Smooth muscle cell (in vitro differentiated cells): ENCODE measurements at regions not wholly inside any gene's neighbourhood (a gene's known extent, or its start where the extent isn't known, plus 50 kb on each side); places are given as distances from the start of the nearest gene placed in this dataset.
"Not testable (repeated sequence)": the region's sequence is repeated elsewhere in the genome, so short reads cannot be mapped to it uniquely, and the experiment has no call there.

ENCODE experiments used
- DNase-seq: peaks from one replicate; lab custom pipeline; 2025; ENCODE audit not compliant: unreplicated experiment; lab: John Stamatoyannopoulos, UW
- H2AFZ ChIP-seq: fragments of 200-600 bp; sonication (generic); 2 replicates; pipeline ENCODE4 v1.6.0; 2016; ENCODE audit warnings: antibody characterized with exemption, low read depth, mild to moderate bottlenecking
- H3F3A ChIP-seq: fragments of 200-600 bp; sonication (generic); 2 replicates; pipeline ENCODE4 v1.6.0; 2017; ENCODE audit warnings: antibody characterized with exemption, low read depth
- H3K27ac ChIP-seq: fragments of 200-600 bp; sonication (generic); 2 replicates; pipeline ENCODE4 v1.5.1; 2016; ENCODE audit warnings: low read depth, mild to moderate bottlenecking
- H3K27me3 ChIP-seq: fragments of 200-600 bp; sonication (generic); 2 replicates; pipeline ENCODE4 v1.6.1; 2016; ENCODE audit warnings: low read depth, mild to moderate bottlenecking
- H3K36me3 ChIP-seq: fragments of 200-600 bp; sonication (generic); 2 replicates; pipeline ENCODE4 v1.5.1; 2016; ENCODE audit warnings: low read depth
- H3K4me1 ChIP-seq: fragments of 200-600 bp; sonication (generic); 2 replicates; pipeline ENCODE4 v1.5.1; 2016; ENCODE audit warnings: low read depth
- H3K4me2 ChIP-seq: fragments of 200-600 bp; sonication (generic); 2 replicates; pipeline ENCODE4 v1.6.0; 2016; ENCODE audit warnings: mild to moderate bottlenecking
- H3K4me3 ChIP-seq: fragments of 200-600 bp; sonication (generic); 2 replicates; pipeline ENCODE4 v1.5.1; 2016; ENCODE audit warnings: mild to moderate bottlenecking
- H3K79me2 ChIP-seq: fragments of 200-600 bp; sonication (generic); 2 replicates; pipeline ENCODE4 v1.6.0; 2016; ENCODE audit warnings: low read depth, mild to moderate bottlenecking
- H3K9ac ChIP-seq: fragments of 200-600 bp; sonication (generic); 2 replicates; pipeline ENCODE4 v1.6.0; 2016; ENCODE audit warnings: low read depth
- H3K9me3 ChIP-seq: fragments of 200-600 bp; sonication (generic); replicated peaks from 2 replicates; pipeline ENCODE4 v1.5.1; 2016; ENCODE audit warnings: low read depth
- H4K20me1 ChIP-seq: fragments of 200-600 bp; sonication (generic); 2 replicates; pipeline ENCODE4 v1.6.0; 2016; ENCODE audit warnings: low read depth
- WGBS: methylation state at CpG from one replicate; pipeline ENCODE4 v1.1.7; 2016; ENCODE audit warnings: low lambda C conversion rate; 5-methylcytosine and 5-hydroxymethylcytosine counted together
- TF ChIP-seq, protein P1 (sequence below): fragments of 200-600 bp; sonication (generic); IDR thresholded peaks from 2 replicates; pipeline ENCODE4 v1.5.1; 2017; ENCODE audit warnings: borderline replicate concordance, mild to moderate bottlenecking, antibody characterized with exemption; ENCODE audit not compliant: insufficient read depth, poor library complexity, severe bottlenecking

DNA sequence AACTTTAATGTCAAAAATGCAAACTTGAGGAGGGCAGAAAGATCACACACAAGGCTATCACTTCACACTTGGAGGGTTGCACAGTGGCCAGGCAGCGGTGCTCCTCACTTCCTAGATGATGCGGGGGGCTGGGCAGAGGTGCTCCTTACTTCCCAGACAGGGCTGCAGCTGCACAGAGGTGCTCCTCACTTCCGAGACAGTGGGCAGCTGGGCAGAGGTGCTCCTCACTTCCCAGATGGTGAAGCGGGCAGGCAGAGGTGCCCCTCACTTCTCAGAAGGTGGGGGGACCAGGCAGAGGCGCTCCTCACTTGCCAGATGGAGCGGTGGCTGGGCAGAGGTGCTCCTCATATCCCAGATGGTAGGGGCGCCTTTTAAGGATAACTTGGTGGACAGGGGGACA, 423.2 kb upstream of the RORB start:
- no peak overlapping the region for H3K27ac ChIP-seq
- no peak for DNase-seq
- H3K9ac ChIP-seq, result no peak overlapping the region
- H3K4me3 ChIP-seq, result no peak overlapping the region
- no peaks in the 10 kb centered on the region for H3K36me3 ChIP-seq
- no peak overlapping the region for H2AFZ ChIP-seq
- 93% methylated on average over 7 of the region's 7 CpGs for WGBS
- no peaks in the 10 kb centered on the region for H3K27me3 ChIP-seq
- peaks cover 1% of the 10 kb centered on the region for H3K4me1 ChIP-seq
- no peak overlapping the region for H3K4me2 ChIP-seq
- no peaks in the 10 kb centered on the region for H3K79me2 ChIP-seq
- TF ChIP-seq, protein P1, sequence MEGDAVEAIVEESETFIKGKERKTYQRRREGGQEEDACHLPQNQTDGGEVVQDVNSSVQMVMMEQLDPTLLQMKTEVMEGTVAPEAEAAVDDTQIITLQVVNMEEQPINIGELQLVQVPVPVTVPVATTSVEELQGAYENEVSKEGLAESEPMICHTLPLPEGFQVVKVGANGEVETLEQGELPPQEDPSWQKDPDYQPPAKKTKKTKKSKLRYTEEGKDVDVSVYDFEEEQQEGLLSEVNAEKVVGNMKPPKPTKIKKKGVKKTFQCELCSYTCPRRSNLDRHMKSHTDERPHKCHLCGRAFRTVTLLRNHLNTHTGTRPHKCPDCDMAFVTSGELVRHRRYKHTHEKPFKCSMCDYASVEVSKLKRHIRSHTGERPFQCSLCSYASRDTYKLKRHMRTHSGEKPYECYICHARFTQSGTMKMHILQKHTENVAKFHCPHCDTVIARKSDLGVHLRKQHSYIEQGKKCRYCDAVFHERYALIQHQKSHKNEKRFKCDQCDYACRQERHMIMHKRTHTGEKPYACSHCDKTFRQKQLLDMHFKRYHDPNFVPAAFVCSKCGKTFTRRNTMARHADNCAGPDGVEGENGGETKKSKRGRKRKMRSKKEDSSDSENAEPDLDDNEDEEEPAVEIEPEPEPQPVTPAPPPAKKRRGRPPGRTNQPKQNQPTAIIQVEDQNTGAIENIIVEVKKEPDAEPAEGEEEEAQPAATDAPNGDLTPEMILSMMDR, result no peak
- H4K20me1 ChIP-seq, result no peaks in the 10 kb centered on the region
- H3F3A ChIP-seq, result no peaks in the 10 kb centered on the region
- no peaks in the 10 kb centered on the region for H3K9me3 ChIP-seq

DNA sequence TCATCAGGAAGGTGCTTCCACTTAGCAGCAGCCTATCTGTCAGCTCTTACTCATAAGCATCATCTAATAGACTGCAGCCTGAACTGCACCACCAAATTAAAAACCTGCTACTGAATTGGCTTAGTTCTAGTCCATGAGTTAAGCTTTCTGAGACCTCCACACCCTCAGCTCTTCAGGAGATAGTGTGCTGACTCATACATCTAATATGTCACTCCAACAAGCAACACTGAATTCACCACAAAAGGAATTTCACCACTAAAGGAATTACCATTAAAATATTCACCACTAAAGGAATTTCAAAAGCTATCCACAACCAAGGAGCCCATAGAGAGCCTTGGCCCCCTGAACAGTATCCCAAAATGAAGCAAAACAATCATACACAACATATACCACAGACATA, 418.5 kb upstream of the RORB start:
- Histone ChIP-seq H3K27me3 (no peaks in the 10 kb centered on the region), H3K36me3 (no peaks in the 10 kb centered on the region), H3K9me3 (no peaks in the 10 kb centered on the region), H3K9ac (no peak overlapping the region), H4K20me1 (no peaks in the 10 kb centered on the region), H3K4me1 (peaks cover 9% of the 10 kb centered on the region), H2AFZ (no peak overlapping the region), H3K27ac (peak overlapping the region; percentile 48), H3K4me3 (no peak overlapping the region), H3F3A (no peaks in the 10 kb centered on the region), H3K79me2 (no peaks in the 10 kb centered on the region), H3K4me2 (peak overlapping the region; percentile 32)
- TF ChIP-seq, protein P1, result no peak
- no peak for DNase-seq

DNA sequence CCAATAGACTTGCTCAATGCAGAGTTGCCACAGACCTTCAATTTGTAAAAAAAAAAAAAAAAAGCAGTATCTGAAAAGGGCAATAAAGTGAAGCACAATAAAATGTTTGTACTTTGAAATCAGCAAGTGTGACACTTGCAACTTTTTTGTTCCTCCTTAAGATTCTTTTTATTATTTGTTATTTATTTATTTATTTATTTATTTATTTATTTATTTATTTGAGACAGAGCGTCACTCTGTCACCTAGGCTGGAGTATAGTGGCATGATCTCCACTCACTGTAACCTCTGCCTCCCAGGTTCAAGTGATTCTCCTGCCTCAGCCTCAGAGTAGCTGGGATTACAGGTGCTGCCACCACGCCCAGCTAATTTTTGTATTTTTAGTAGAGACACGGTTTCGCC, 416.5 kb upstream of the RORB start:
- not testable (repeated sequence) for H3F3A ChIP-seq, H4K20me1 ChIP-seq, H3K36me3 ChIP-seq, H3K4me3 ChIP-seq, H3K27ac ChIP-seq, H3K79me2 ChIP-seq, H2AFZ ChIP-seq, H3K4me2 ChIP-seq, DNase-seq, H3K9ac ChIP-seq, H3K27me3 ChIP-seq, H3K9me3 ChIP-seq
- WGBS, result 98% methylated on average over 4 of the region's 4 CpGs
- H3K4me1 ChIP-seq, result peaks cover 16% of the 10 kb centered on the region

DNA sequence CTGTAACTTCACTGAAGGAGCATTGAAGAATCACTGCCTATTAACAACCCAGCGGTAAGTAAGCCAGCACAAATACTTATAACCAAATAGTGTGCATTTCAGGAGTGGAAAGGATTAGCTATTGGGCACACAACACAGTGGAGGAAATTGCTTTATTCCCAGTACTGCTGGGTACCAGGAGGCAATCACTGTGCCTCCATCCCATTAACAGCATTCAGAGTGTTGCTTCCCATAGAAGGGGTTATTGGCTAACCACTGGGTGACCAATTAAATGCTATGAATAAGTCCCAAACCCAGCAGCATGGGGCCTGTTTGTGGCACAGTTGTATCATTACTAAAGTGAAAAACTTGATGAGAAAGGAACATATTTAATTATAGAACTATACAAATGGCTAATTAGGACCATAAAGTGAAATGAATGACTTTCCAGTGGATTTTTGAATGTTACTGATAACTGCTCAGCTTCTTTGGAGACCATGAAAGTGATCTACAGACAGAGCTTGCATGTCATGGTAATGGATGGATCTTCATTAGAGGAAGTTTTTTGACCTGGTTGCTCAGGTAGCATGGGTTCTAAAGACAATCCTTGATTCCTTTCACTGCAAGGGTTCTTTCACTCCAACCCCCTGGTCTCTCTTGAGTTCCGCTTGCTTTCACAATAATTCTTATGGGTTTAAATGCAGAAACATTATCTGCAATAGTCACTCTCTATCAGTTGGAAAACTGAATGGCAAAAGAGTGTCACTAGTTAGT, 413.3 kb upstream of the RORB start:
- Histone ChIP-seq H3K9ac (no peak overlapping the region), H3K4me2 (no peak overlapping the region), H3K4me1 (peaks cover 15% of the 10 kb centered on the region), H2AFZ (no peak overlapping the region), H4K20me1 (no peaks in the 10 kb centered on the region), H3K27ac (no peak overlapping the region), H3F3A (no peaks in the 10 kb centered on the region), H3K36me3 (no peaks in the 10 kb centered on the region), H3K4me3 (no peak overlapping the region), H3K9me3 (no peaks in the 10 kb centered on the region), H3K27me3 (peaks cover 12% of the 10 kb centered on the region), H3K79me2 (no peaks in the 10 kb centered on the region)
- TF ChIP-seq, protein P1, result no peak
- DNase-seq, result no peak
- WGBS, result 59% methylated on average over 2 of the region's 2 CpGs

DNA sequence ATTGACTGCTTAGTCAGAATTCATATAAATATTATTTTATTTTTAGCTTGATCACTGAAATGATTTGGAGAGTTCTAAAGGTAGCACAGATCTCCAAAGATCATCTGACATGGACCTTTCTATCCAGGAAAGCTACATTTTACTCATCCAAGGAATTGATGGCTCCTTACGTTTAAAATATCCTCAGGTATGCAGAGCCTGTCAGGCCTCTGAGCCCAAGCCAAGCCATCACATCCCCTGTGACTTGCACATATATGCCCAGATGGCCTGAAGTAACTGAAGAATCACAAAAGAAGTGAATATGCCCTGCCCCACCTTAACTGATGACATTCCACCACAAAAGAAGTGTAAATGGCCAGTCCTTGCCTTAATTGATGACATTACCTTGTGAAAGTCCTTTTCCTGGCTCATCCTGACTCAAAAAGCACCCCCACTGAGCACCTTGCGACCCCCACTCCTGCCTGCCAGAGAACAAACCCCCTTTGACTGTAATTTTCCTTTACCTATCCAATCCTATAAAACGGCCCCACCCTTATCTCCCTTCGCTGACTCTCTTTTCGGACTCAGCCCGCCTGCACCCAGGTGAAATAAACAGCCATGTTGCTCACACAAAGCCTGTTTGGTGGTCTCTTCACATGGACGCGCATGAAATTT, 411.6 kb upstream of the RORB start:
- not testable (repeated sequence) for H3K27ac ChIP-seq, H3K4me3 ChIP-seq, H3K9ac ChIP-seq, H3K36me3 ChIP-seq, H2AFZ ChIP-seq, H3K9me3 ChIP-seq, DNase-seq, H3F3A ChIP-seq, H4K20me1 ChIP-seq, H3K79me2 ChIP-seq, H3K4me2 ChIP-seq
- Histone ChIP-seq H3K27me3 (peaks cover 12% of the 10 kb centered on the region), H3K4me1 (peaks cover 12% of the 10 kb centered on the region)
- 31% methylated on average over 8 of the region's 8 CpGs for WGBS

DNA sequence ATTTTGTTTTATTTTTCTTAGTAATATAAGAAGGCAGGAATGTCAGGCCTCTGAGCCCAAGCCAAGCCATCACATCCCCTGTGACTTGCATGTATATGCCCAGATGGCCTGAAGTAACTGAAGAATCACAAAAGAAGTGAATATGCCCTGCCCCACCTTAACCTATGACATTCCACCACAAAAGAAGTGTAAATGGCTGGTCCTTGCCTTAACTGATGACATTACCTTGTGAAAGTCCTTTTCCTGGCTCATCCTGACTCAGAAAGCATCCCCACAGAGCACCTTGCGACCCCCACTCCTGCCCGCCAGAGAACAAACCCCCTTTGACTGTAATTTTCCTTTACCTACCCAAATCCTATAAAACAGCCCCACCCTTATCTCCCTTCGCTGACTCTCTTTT, 406.2 kb upstream of the RORB start:
- H3K9ac ChIP-seq, H3K4me3 ChIP-seq, H3K36me3 ChIP-seq, H3K27ac ChIP-seq, H4K20me1 ChIP-seq, H3K79me2 ChIP-seq, DNase-seq, H3K9me3 ChIP-seq, H3K4me2 ChIP-seq, H3K4me1 ChIP-seq, H3F3A ChIP-seq, H2AFZ ChIP-seq: not testable (repeated sequence)
- peaks cover 11% of the 10 kb centered on the region for H3K27me3 ChIP-seq
- 74% methylated on average over 3 of the region's 3 CpGs for WGBS
